MM.1S (cell line): ENCODE measurements at regions not wholly inside any gene's neighbourhood (a gene's known extent, or its start where the extent isn't known, plus 50 kb on each side); places are given as distances from the start of the nearest gene placed in this dataset.
"Not testable (repeated sequence)": the region's sequence is repeated elsewhere in the genome, so short reads cannot be mapped to it uniquely, and the experiment has no call there.

Experiments
- DNase-seq: peaks from one replicate; pipeline ENCODE4 v3.0.0-alpha.2; 2015
- H2AFZ ChIP-seq: fragments of 300-600 bp; sonication (generic); 2 replicates; pipeline ENCODE4 v1.6.0; 2016; ENCODE audit warnings: antibody characterized with exemption, low read length
- H3F3A ChIP-seq: fragments of 300-600 bp; sonication (generic); 2 replicates; pipeline ENCODE4 v1.6.1; 2016; ENCODE audit warnings: mild to moderate bottlenecking, antibody characterized with exemption, low read length, moderate library complexity, mixed read lengths; ENCODE audit not compliant: insufficient read depth
- H3K27ac ChIP-seq: fragments of 300-600 bp; sonication (generic); 2 replicates; pipeline ENCODE4 v1.5.1; 2016; ENCODE audit warnings: mild to moderate bottlenecking, low read length
- H3K27me3 ChIP-seq: fragments of 300-600 bp; sonication (generic); replicated peaks from 2 replicates; pipeline ENCODE4 v1.6.0; 2016; ENCODE audit warnings: low read length; ENCODE audit not compliant: insufficient read depth
- H3K36me3 ChIP-seq: fragments of 300-600 bp; sonication (generic); replicated peaks from 2 replicates; pipeline ENCODE4 v1.6.1; 2016; ENCODE audit warnings: mild to moderate bottlenecking, low read length, mixed read lengths; ENCODE audit not compliant: insufficient read depth
- H3K4me1 ChIP-seq: fragments of 300-600 bp; sonication (generic); 2 replicates; pipeline ENCODE4 v1.6.1; 2016; ENCODE audit warnings: low read length, mixed read lengths
- H3K4me2 ChIP-seq: fragments of 300-600 bp; sonication (generic); 2 replicates; pipeline ENCODE4 v1.6.0; 2016; ENCODE audit warnings: low read depth, low read length
- H3K4me3 ChIP-seq: fragments of 300-600 bp; sonication (generic); 2 replicates; pipeline ENCODE4 v1.5.1; 2016; ENCODE audit warnings: low read length, mixed read lengths
- H3K79me2 ChIP-seq: fragments of 300-600 bp; sonication (generic); 2 replicates; pipeline ENCODE4 v1.6.1; 2016; ENCODE audit warnings: mixed run types, low read length, mixed read lengths
- H3K9ac ChIP-seq: fragments of 300-600 bp; sonication (generic); 2 replicates; pipeline ENCODE4 v1.6.1; 2016; ENCODE audit warnings: low read length, mixed read lengths
- H3K9me2 ChIP-seq: fragments of 300-600 bp; sonication (generic); replicated peaks from 2 replicates; pipeline ENCODE4 v1.6.1; 2016; ENCODE audit warnings: mild to moderate bottlenecking, low read length, mixed read lengths; ENCODE audit not compliant: insufficient read depth
- H3K9me3 ChIP-seq: fragments of 300-600 bp; sonication (generic); replicated peaks from 2 replicates; pipeline ENCODE4 v1.6.1; 2016; ENCODE audit warnings: mild to moderate bottlenecking, low read length, mixed read lengths; ENCODE audit not compliant: insufficient read depth
- H4K20me1 ChIP-seq: fragments of 300-600 bp; sonication (generic); 2 replicates; pipeline ENCODE4 v1.6.1; 2016; ENCODE audit warnings: mild to moderate bottlenecking, low read length, moderate library complexity, mixed read lengths; ENCODE audit not compliant: insufficient read depth
- EZH2 ChIP-seq: fragments of 300-600 bp; sonication (generic); optimal IDR thresholded peaks from 2 replicates; pipeline ENCODE3; 2017; ENCODE audit warnings: low read depth, mild to moderate bottlenecking, antibody characterized with exemption, low read length, mixed read lengths
- EZH2phosphoT487 ChIP-seq: fragments of 300-600 bp; sonication (generic); IDR thresholded peaks from 2 replicates; pipeline ENCODE4 v1.6.1; 2018; ENCODE audit warnings: antibody characterized with exemption, low read length
- TF ChIP-seq, protein P1 (sequence below): fragments of 300-600 bp; sonication (generic); IDR thresholded peaks from 2 replicates; pipeline ENCODE4 v1.5.1; 2016; ENCODE audit warnings: antibody characterized with exemption, low read length, mixed read lengths

DNA sequence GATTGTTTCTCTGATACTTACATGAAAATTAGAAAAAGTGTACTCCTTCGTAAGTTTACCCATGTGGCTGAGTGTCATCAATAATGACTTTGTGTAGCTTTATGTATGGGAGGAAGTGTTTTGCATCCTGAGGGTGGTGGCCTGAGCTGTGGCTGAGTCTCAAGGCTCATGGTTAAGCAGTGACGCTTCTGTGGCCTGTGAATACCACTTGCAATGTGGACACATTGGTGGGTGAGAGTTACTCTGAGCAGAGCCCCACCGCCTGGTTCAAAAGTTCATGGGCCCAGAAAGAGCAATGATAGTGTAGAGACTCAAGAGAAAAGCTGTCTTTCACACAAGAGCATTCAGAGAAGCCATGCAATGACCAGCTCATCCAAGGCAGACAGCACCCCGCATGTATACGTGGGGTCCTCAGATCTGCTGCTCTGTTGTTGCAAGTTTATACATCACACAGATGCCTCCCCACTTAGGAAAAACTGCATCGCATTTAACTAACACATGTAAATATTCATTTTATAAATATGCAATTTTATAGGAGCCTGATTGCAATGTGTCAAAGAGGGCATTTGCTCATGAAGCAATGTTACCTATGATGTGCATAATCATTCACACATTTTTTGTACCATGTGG, 55.1 kb upstream of the FRMD6 start:
- Histone ChIP-seq H3K9me3 (no peaks in the 10 kb centered on the region), H3K9ac (no peak overlapping the region), H3K4me1 (0 out of 2 replicates have a peak, but pooled peaks cover 5% of the 10 kb centered on the region), H3K27ac (no peak overlapping the region), H3F3A (0 out of 2 replicates have a peak, but pooled peaks cover 13% of the 10 kb centered on the region), H2AFZ (no peak overlapping the region), H3K4me3 (no peak overlapping the region), H4K20me1 (no peaks in the 10 kb centered on the region), H3K27me3 (no peaks in the 10 kb centered on the region), H3K36me3 (no peaks in the 10 kb centered on the region), H3K79me2 (no peaks in the 10 kb centered on the region), H3K9me2 (no peaks in the 10 kb centered on the region), H3K4me2 (no peak overlapping the region)
- TF ChIP-seq, protein P1, sequence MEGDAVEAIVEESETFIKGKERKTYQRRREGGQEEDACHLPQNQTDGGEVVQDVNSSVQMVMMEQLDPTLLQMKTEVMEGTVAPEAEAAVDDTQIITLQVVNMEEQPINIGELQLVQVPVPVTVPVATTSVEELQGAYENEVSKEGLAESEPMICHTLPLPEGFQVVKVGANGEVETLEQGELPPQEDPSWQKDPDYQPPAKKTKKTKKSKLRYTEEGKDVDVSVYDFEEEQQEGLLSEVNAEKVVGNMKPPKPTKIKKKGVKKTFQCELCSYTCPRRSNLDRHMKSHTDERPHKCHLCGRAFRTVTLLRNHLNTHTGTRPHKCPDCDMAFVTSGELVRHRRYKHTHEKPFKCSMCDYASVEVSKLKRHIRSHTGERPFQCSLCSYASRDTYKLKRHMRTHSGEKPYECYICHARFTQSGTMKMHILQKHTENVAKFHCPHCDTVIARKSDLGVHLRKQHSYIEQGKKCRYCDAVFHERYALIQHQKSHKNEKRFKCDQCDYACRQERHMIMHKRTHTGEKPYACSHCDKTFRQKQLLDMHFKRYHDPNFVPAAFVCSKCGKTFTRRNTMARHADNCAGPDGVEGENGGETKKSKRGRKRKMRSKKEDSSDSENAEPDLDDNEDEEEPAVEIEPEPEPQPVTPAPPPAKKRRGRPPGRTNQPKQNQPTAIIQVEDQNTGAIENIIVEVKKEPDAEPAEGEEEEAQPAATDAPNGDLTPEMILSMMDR = no peak
- no peak for TF ChIP-seq EZH2phosphoT487
- TF ChIP-seq EZH2 = no peak
- no peak for DNase-seq

DNA sequence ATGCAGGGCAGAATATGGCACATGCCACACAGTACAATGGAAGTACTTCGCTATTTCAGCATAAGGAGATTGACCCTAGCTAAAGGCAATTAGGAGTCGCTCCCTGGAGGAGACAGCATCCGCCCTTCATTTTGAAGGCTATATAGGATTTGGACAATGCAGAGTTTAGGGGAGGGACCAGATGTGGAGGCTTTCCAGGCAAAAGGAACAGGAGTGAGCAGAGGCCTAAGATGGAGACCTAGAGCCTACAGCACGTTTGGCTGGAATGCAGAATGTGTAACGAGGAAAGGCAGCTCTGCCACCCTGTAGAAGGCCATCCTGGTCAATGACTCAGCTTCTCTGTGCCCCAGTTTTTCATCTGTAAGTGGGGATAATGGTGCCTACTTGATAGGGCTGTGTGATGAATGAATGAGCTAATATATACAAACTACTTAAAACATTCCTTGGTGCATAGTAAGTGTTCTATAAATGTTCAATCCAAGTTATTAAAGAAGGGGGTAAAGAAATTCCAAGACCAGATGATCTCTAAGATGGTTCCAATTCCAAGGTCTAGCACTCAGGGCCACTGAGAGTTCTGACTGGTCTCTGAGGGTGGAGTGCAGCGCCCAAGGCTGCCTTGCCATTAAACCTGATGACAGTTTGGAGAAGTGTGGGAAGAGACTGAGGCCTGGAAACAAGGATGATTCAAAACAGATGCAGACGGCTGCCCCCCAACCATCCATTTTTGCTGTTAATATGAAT, 54.3 kb upstream of the FRMD6 start:
- no peaks in the 10 kb centered on the region for H4K20me1 ChIP-seq
- no peak overlapping the region for H3K9ac ChIP-seq
- no peaks in the 10 kb centered on the region for H3K9me2 ChIP-seq
- DNase-seq = no peak
- H3K9me3 ChIP-seq = no peaks in the 10 kb centered on the region
- no peak overlapping the region for H3K4me2 ChIP-seq
- no peaks in the 10 kb centered on the region for H3K36me3 ChIP-seq
- no peak overlapping the region for H2AFZ ChIP-seq
- H3K79me2 ChIP-seq = no peaks in the 10 kb centered on the region
- TF ChIP-seq EZH2 (no peak), EZH2phosphoT487 (no peak)
- TF ChIP-seq, protein P1 = no peak
- H3F3A ChIP-seq = 0 out of 2 replicates have a peak, but pooled peaks cover 13% of the 10 kb centered on the region
- H3K4me1 ChIP-seq = 0 out of 2 replicates have a peak, but pooled peaks cover 2% of the 10 kb centered on the region
- no peaks in the 10 kb centered on the region for H3K27me3 ChIP-seq
- H3K4me3 ChIP-seq = no peak overlapping the region
- no peak overlapping the region for H3K27ac ChIP-seq

DNA sequence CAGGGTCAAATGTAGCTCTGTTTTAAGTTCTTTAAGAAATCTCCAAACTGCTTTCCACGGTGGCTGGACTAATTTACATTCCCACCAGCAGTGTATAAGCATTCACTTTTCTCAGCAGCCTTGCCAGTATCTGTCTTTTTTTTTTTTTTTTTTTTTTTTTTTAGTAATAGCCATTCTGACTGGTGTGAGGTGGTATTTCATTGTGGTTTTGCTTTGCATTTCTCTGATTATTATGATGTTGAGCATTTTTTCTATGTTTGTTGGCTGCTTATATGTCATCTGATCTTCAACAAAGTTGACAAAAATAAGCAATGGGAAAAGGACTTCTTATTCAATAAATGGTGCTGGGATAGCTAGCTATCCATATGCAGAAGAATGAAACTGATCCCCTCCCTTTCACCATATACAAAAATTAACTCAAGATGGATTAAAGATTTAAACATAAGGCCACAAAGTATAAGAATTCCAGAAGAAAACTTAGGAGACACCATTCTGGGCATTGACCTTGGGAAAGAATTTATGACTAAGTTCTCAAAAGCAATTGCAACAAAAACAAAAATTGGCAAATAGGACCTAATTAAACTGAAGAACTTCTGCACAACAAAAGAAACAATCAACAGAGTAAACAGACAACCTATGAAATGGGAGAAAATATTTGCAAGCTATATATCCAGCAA, 52.6 kb upstream of the FRMD6 start:
- H3K27ac ChIP-seq = not testable (repeated sequence)

More for the DNA sequence above, 52.6 kb upstream of the FRMD6 start:
- H3K79me2 ChIP-seq, H3K4me1 ChIP-seq, H3K36me3 ChIP-seq, H4K20me1 ChIP-seq, H3K27me3 ChIP-seq, H3F3A ChIP-seq, H2AFZ ChIP-seq, H3K9ac ChIP-seq, H3K4me2 ChIP-seq, DNase-seq, H3K4me3 ChIP-seq, H3K9me2 ChIP-seq, H3K9me3 ChIP-seq: not testable (repeated sequence)
